RKO (cell line): ENCODE measurements at regions not wholly inside any gene's neighbourhood (a gene's known extent, or its start where the extent isn't known, plus 50 kb on each side); places are given as distances from the start of the nearest gene placed in this dataset.
A peak's percentile ranks its signal among the peaks of the same experiment; 100 is the strongest.

Source experiments
- DNase-seq: peaks from one replicate; pipeline ENCODE4 v3.0.0-alpha.2; 2016; ENCODE audit warnings: low spot score

- DNase-seq = no peak
These were observed 129.3 kb upstream of the SASH1 start for GRCh38 chr6:148213366-148213765.

GRCh38 chr6:148214667-148215066, 128.0 kb upstream of the SASH1 start:
- DNase-seq = no peak

- no peak for DNase-seq
These were observed 125.6 kb upstream of the SASH1 start for GRCh38 chr6:148217051-148217450.

- DNase-seq = no peak
These were observed 124.7 kb upstream of the SASH1 start for GRCh38 chr6:148217921-148218320.

GRCh38 chr6:148218542-148219258, 123.9 kb upstream of the SASH1 start:
- no peak for DNase-seq

GRCh38 chr6:148221196-148221979, 121.2 kb upstream of the SASH1 start:
- no peak for DNase-seq

- no peak for DNase-seq
These were observed 120.3 kb upstream of the SASH1 start for GRCh38 chr6:148222376-148222775.

- DNase-seq = no peak
These were observed 119.8 kb upstream of the SASH1 start for GRCh38 chr6:148222846-148223245.

- DNase-seq = peak; percentile 14
These were observed 119.2 kb upstream of the SASH1 start for GRCh38 chr6:148223424-148223842.

- no peak for DNase-seq
These were observed 116.8 kb upstream of the SASH1 start for GRCh38 chr6:148225871-148226270.

GRCh38 chr6:148226284-148226683, 116.4 kb upstream of the SASH1 start:
- DNase-seq = no peak

- DNase-seq = no peak
These were observed 111.1 kb upstream of the SASH1 start for GRCh38 chr6:148231572-148231971.

GRCh38 chr6:148235446-148235845, 107.2 kb upstream of the SASH1 start:
- no peak for DNase-seq

- no peak for DNase-seq
These were observed 103.9 kb upstream of the SASH1 start for GRCh38 chr6:148238713-148239112.

GRCh38 chr6:148239215-148239614, 103.4 kb upstream of the SASH1 start:
- DNase-seq = no peak

- peak; percentile 2 for DNase-seq
These were observed 102.7 kb upstream of the SASH1 start for GRCh38 chr6:148239801-148240460.

- DNase-seq = no peak
These were observed 102.2 kb upstream of the SASH1 start for GRCh38 chr6:148240461-148240840.

- DNase-seq = no peak
These were observed 101.7 kb upstream of the SASH1 start for GRCh38 chr6:148240861-148241477.

- no peak for DNase-seq
These were observed 100.5 kb upstream of the SASH1 start for GRCh38 chr6:148242180-148242579.

- DNase-seq = no peak
These were observed 98.3 kb upstream of the SASH1 start for GRCh38 chr6:148244217-148244935.

- DNase-seq = no peak
These were observed 95.1 kb upstream of the SASH1 start for GRCh38 chr6:148247386-148248063.
